ENCODE measurements at regions not wholly inside any gene's neighbourhood (a gene's known extent, or its start where the extent isn't known, plus 50 kb on each side); places are given as distances from the start of the nearest gene placed in this dataset.

- no peaks in the 10 kb centered on the region for H3K27me3 ChIP-seq
- no peak overlapping the region for H3K27ac ChIP-seq
- DNase-seq = no peak
- no peak overlapping the region for H3K4me3 ChIP-seq
- 93 to 96% (median 95%) methylated on average over 3 of the region's 3 CpGs for WGBS, 5 donors
- TF ChIP-seq POLR2AphosphoS5 (IDR thresholded peaks at IDR 0.05) (no peak), POLR2A (IDR thresholded peaks at IDR 0.05) (no peak), EP300 (IDR thresholded peaks at IDR 0.05) (no peak), CTCF (IDR thresholded peaks at IDR 0.05) (no peak)
- no peaks in the 10 kb centered on the region for H3K36me3 ChIP-seq
- intact Hi-C loops (cut with DNase I; ENCODE audit: low total_unique reads) = no loop called here
- H3K4me1 ChIP-seq = peaks cover 0 to 12% (median 4%) of the 10 kb centered on the region in 4 donors
- H3K9me3 ChIP-seq = peaks cover 0 to 27% (median 10%) of the 10 kb centered on the region in 4 donors
Observed at GRCh38 chr5:56620903-56621677, 194.3 kb upstream of the MAP3K1 start.

- H3K27ac ChIP-seq = no peak overlapping the region
- intact Hi-C loops (cut with DNase I; ENCODE audit: low total_unique reads) = no loop called here
- no peak for DNase-seq
- peaks cover 9 to 23% (median 15%) of the 10 kb centered on the region in 4 donors for H3K4me1 ChIP-seq
- H3K27me3 ChIP-seq = no peaks in the 10 kb centered on the region
- no peak overlapping the region for H3K4me3 ChIP-seq
- H3K36me3 ChIP-seq = no peaks in the 10 kb centered on the region
- peaks cover 0 to 27% (median 10%) of the 10 kb centered on the region in 4 donors for H3K9me3 ChIP-seq
- WGBS, 5 donors = 95 to 98% (median 96%) methylated on average over 4 of the region's 4 CpGs
- TF ChIP-seq CTCF (IDR thresholded peaks at IDR 0.05) = no peak
- TF ChIP-seq POLR2A (IDR thresholded peaks at IDR 0.05) = no peak
- no peak for TF ChIP-seq POLR2AphosphoS5 (IDR thresholded peaks at IDR 0.05)
- TF ChIP-seq EP300 (IDR thresholded peaks at IDR 0.05) = no peak
Observed at GRCh38 chr5:56617998-56618397, 197.4 kb upstream of the MAP3K1 start.

- no peaks in the 10 kb centered on the region for H3K36me3 ChIP-seq
- peaks cover 0 to 28% (median 10%) of the 10 kb centered on the region in 4 donors for H3K9me3 ChIP-seq
- no peak overlapping the region for H3K4me3 ChIP-seq
- WGBS, 5 donors = 23 to 47% (median 41%) methylated on average over 6 of the region's 6 CpGs
- no peaks in the 10 kb centered on the region for H3K27me3 ChIP-seq
- peaks cover 9 to 23% (median 15%) of the 10 kb centered on the region in 4 donors for H3K4me1 ChIP-seq
- DNase-seq = no peak
- TF ChIP-seq CTCF (IDR thresholded peaks at IDR 0.05) = no peak
- TF ChIP-seq EP300 (IDR thresholded peaks at IDR 0.05) = no peak
- no peak for TF ChIP-seq POLR2A (IDR thresholded peaks at IDR 0.05)
- no peak for TF ChIP-seq POLR2AphosphoS5 (IDR thresholded peaks at IDR 0.05)
- peak overlapping the region in 2 of 5 donors; percentile 50 to 56 for H3K27ac ChIP-seq
- intact Hi-C loops (cut with DNase I; ENCODE audit: low total_unique reads) = no loop called here
Observed at GRCh38 chr5:56616454-56617160, 198.7 kb upstream of the MAP3K1 start.

GRCh38 chr5:56615361-56616153, 199.8 kb upstream of the MAP3K1 start:
- H3K36me3 ChIP-seq = no peaks in the 10 kb centered on the region
- no peak for TF ChIP-seq POLR2AphosphoS5 (IDR thresholded peaks at IDR 0.05)
- no peak for TF ChIP-seq CTCF (IDR thresholded peaks at IDR 0.05)
- TF ChIP-seq EP300 (IDR thresholded peaks at IDR 0.05) = no peak
- TF ChIP-seq POLR2A (IDR thresholded peaks at IDR 0.05) = no peak
- H3K27ac ChIP-seq = peak overlapping the region in 3 of 5 donors; percentile 27 to 65 (median 56)
- peaks cover 0 to 28% (median 12%) of the 10 kb centered on the region in 4 donors for H3K9me3 ChIP-seq
- no peak overlapping the region for H3K4me3 ChIP-seq
- H3K27me3 ChIP-seq = no peaks in the 10 kb centered on the region
- peak in 1 of 2 donors; percentile 64 for DNase-seq
- WGBS, 5 donors = 12 to 24% (median 20%) methylated on average over 6 of the region's 6 CpGs
- H3K4me1 ChIP-seq = peaks cover 9 to 23% (median 15%) of the 10 kb centered on the region in 4 donors
- intact Hi-C loops (cut with DNase I; ENCODE audit: low total_unique reads) = no loop called here

All from stomach (tissue), 8 donors.